Body of pancreas (tissue), 4 donors: ENCODE measurements at regions not wholly inside any gene's neighbourhood (a gene's known extent, or its start where the extent isn't known, plus 50 kb on each side); places are given as distances from the start of the nearest gene placed in this dataset.

Experiments
- ATAC-seq: fragments of 150-250 bp; one replicate; pipeline ENCODE4 v1.9.1; 2016
- DNase-seq, 4 donors: peaks; one replicate each; pipeline ENCODE4 v3.0.0-alpha.2; 2019
- H3K27ac ChIP-seq, 4 donors: fragments of 200-600 bp; sonication (generic); 1 replicate in 3 of 4; 2 replicates in 1 of 4; pipeline versions ENCODE4 v1.5.1 to v1.6.1; 2016 to 2019; ENCODE audit warnings: mild to moderate bottlenecking in 1 of 4, mixed read lengths in 1 of 4, moderate library complexity in 1 of 4
- H3K27me3 ChIP-seq, 2 donors: fragments of 200-600 bp; sonication (generic); one replicate each; pipeline ENCODE4 v1.6.0; 2016; ENCODE audit warnings: mild to moderate bottlenecking in 1 of 2
- H3K36me3 ChIP-seq, 2 donors: fragments of 200-600 bp; sonication (generic); replicated peaks in 1 of 2; 2 replicates each; pipeline ENCODE4 v1.5.1; 2016; ENCODE audit warnings: low read depth in 2 of 2; ENCODE audit not compliant: insufficient read depth in 1 of 2
- H3K4me1 ChIP-seq: fragments of 200-600 bp; sonication (generic); one replicate; pipeline ENCODE4 v1.6.0; 2016
- H3K4me3 ChIP-seq, 2 donors: fragments of 200-600 bp; sonication (generic); 1 replicate in 1 of 2; 2 replicates in 1 of 2; pipeline ENCODE4 v1.5.1; 2016 to 2019
- H3K9me3 ChIP-seq, 3 donors: fragments of 200-600 bp; sonication (generic); 1 replicate in 2 of 3; 2 replicates in 1 of 3; pipeline ENCODE4 v1.5.1; 2016
- POLR2A ChIP-seq, 3 donors: fragments of 450-650 bp; IDR thresholded peaks; one replicate each; pipeline ENCODE4 v1.6.1; 2016; ENCODE audit warnings: antibody characterized with exemption in 3 of 3, mild to moderate bottlenecking in 2 of 3
- WGBS, 2 donors: methylation state at CpG; one replicate each; pipeline ENCODE4 v1.1.5; 2017; 5-methylcytosine and 5-hydroxymethylcytosine counted together
- intact Hi-C: fragments of 100-400 bp; cut with DNase I; formaldehyde crosslinking; loops from one replicate; pipeline ENCODE4 v1.15.1; 2023
- TF ChIP-seq, protein P1 (sequence below), 7 experiments: fragments of 450-650 bp in 4 of 7; fragments of 200-600 bp in 3 of 7; sonication (generic) in 3 of 7; IDR thresholded peaks; one replicate each; pipeline ENCODE4 v1.5.1; 2016 to 2019; ENCODE audit warnings: antibody characterized with exemption in 7 of 7

DNA sequence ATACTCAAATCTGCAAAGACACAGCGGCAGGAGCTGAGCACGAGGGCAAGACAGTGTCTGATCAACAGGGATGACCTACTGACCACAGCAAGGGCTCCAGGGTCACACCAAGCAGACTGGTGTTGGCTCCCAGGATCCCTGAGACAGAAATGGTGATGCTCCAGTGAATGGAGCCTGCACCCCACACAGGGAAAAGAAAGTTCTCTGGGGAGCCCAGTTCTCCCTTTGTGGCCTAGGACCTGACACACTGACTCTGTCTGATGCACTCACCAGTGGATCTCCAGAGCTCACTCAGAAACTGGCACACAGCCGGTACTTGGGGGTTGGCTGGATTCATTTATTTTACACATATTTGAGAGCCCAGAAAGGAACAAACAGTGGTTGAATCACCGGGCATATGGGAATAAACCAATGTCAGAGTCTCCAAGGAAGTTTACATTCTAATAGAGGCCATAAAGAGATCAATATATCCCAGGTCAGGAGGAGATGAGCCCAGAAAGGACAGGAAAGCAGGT, 215.6 kb upstream of the ARL4C start:
- H3K4me3 ChIP-seq: no peak overlapping the region
- 79 to 91% methylated on average over 4 of the region's 4 CpGs for WGBS, 2 donors
- intact Hi-C loops: no loop called here
- no peak for DNase-seq
- H3K27ac ChIP-seq: no peak overlapping the region
- H3K4me1 ChIP-seq: no peaks in the 10 kb centered on the region
- no peaks in the 10 kb centered on the region for H3K27me3 ChIP-seq
- H3K36me3 ChIP-seq: no peaks in the 10 kb centered on the region
- no peaks in the 10 kb centered on the region for H3K9me3 ChIP-seq
- TF ChIP-seq, protein P1, sequence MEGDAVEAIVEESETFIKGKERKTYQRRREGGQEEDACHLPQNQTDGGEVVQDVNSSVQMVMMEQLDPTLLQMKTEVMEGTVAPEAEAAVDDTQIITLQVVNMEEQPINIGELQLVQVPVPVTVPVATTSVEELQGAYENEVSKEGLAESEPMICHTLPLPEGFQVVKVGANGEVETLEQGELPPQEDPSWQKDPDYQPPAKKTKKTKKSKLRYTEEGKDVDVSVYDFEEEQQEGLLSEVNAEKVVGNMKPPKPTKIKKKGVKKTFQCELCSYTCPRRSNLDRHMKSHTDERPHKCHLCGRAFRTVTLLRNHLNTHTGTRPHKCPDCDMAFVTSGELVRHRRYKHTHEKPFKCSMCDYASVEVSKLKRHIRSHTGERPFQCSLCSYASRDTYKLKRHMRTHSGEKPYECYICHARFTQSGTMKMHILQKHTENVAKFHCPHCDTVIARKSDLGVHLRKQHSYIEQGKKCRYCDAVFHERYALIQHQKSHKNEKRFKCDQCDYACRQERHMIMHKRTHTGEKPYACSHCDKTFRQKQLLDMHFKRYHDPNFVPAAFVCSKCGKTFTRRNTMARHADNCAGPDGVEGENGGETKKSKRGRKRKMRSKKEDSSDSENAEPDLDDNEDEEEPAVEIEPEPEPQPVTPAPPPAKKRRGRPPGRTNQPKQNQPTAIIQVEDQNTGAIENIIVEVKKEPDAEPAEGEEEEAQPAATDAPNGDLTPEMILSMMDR (IDR thresholded peaks at IDR 0.05): no peak
- no peak for ATAC-seq

DNA sequence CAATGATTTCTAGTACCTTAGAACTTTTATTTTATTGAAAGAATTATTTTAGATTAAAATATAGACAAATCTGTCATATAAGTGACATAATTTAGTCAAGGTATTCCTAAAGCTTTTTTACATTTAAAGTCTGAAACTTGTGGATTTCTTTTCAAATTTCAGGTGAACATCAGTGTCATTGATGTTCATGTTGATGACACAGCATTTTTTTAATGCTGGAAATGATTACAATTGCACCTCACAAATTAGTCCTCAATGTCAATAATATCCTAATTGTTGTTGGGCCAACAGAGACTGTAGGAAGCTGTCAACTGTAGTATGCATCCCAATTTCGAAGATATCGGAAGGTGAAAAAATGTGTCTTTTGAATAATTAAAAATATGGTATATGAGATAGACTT, 214.4 kb upstream of the ARL4C start:
- Histone ChIP-seq H3K4me3 (no peak overlapping the region), H3K9me3 (no peaks in the 10 kb centered on the region), H3K4me1 (no peaks in the 10 kb centered on the region), H3K27ac (no peak overlapping the region), H3K27me3 (no peaks in the 10 kb centered on the region), H3K36me3 (no peaks in the 10 kb centered on the region)
- whole genome bisulfite sequencing, 2 donors: 88 to 89% methylated on average over 2 of the region's 2 CpGs
- no peak for TF ChIP-seq POLR2A (IDR thresholded peaks at IDR 0.05)
- TF ChIP-seq, protein P1 (IDR thresholded peaks at IDR 0.05): no peak
- intact Hi-C loops: no loop called here
- DNase-seq (no peak), ATAC-seq (no peak)

DNA sequence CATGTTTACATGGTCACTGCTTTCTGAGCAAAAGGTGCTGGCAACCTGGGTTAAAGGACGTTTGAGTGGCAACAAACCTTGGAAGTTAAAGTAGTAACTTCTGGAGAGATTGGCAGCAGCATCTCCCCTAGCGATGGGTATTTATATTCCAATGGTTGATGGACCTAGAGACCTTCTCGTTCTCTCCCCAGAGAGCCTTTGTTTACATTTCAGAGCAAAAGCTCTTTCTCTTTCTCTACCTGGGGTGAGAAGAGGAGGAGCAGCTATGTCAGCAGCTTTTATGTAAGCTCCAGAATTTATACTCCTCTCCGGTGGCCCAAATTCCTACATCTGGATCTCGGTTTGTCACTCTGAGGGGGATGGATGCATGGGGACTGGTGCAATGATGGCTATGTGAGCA, 213.7 kb upstream of the ARL4C start:
- Histone ChIP-seq H3K27ac (no peak overlapping the region), H3K4me3 (no peak overlapping the region), H3K9me3 (no peaks in the 10 kb centered on the region), H3K36me3 (no peaks in the 10 kb centered on the region), H3K4me1 (no peaks in the 10 kb centered on the region), H3K27me3 (no peaks in the 10 kb centered on the region)
- no peak for ATAC-seq
- TF ChIP-seq, protein P1 (IDR thresholded peaks at IDR 0.05): no peak
- no peak for TF ChIP-seq POLR2A (IDR thresholded peaks at IDR 0.05)
- intact Hi-C loops: no loop called here
- WGBS, 2 donors: 56 to 70% methylated on average over 5 of the region's 5 CpGs
- no peak for DNase-seq

DNA sequence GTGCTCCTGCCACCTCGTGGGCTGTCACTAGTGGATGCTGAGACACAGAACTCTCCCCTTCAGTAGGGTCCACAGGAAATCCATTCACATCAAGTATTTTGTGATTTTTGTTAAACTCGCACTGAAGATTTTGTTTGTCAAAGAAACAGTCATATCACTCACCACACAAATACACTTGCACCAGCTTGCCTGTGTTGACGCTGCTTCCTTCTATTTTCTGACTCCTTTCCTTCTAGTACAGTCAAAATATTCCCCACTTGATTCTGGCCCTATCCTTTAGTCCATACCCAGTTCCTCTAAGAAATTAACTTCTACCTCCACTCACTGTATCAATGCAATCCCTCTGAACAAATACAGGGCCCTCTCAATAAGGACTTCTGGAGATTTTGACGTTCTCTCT, 213.2 kb upstream of the ARL4C start:
- H3K4me1 ChIP-seq: no peaks in the 10 kb centered on the region
- H3K27ac ChIP-seq: no peak overlapping the region
- no peaks in the 10 kb centered on the region for H3K36me3 ChIP-seq
- ATAC-seq: no peak
- no peak for TF ChIP-seq POLR2A (IDR thresholded peaks at IDR 0.05)
- TF ChIP-seq, protein P1 (IDR thresholded peaks at IDR 0.05): no peak
- 52 to 89% methylated on average over 4 of the region's 4 CpGs for WGBS, 2 donors
- DNase-seq: no peak
- intact Hi-C loops: no loop called here
- no peaks in the 10 kb centered on the region for H3K27me3 ChIP-seq
- no peak overlapping the region for H3K4me3 ChIP-seq
- H3K9me3 ChIP-seq: no peaks in the 10 kb centered on the region

DNA sequence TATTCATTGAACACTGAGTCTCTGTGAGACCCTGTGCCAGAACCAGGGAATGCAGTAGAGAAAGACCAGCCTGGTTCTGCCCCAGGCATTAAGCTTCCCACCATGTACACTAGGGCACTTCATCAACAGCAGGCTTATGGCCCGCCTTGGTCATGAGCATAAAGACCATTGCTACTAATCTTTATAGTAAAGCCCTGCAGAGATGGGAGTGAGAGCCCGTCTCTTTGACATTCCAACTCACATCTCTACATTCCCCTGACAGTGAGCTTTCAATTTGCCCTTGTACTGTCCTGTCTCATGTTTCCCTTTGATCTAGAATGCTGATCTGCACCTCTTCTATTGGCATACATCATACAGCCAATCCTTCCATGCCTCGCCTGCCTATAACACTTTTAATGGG, 211.8 kb upstream of the ARL4C start:
- no peak for ATAC-seq

More for the DNA sequence above, 211.8 kb upstream of the ARL4C start:
- H3K4me3 ChIP-seq: no peak overlapping the region
- H3K27ac ChIP-seq: no peak overlapping the region
- WGBS, 2 donors: 97 to 99% methylated on average over 3 of the region's 3 CpGs
- intact Hi-C loops: no loop called here
- no peaks in the 10 kb centered on the region for H3K4me1 ChIP-seq
- H3K36me3 ChIP-seq: no peaks in the 10 kb centered on the region
- no peak for DNase-seq
- no peaks in the 10 kb centered on the region for H3K27me3 ChIP-seq
- no peak for TF ChIP-seq POLR2A (IDR thresholded peaks at IDR 0.05)
- H3K9me3 ChIP-seq: no peaks in the 10 kb centered on the region
